HTR-8/SVneo (cell line): ENCODE measurements at regions not wholly inside any gene's neighbourhood (a gene's known extent, or its start where the extent isn't known, plus 50 kb on each side); places are given as distances from the start of the nearest gene placed in this dataset.
"Not testable (repeated sequence)": the region's sequence is repeated elsewhere in the genome, so short reads cannot be mapped to it uniquely, and the experiment has no call there.

Experiments used
- DNase-seq: peaks from one replicate; pipeline ENCODE4 v3.0.0; 2011; ENCODE audit warnings: low spot score, mixed read lengths; ENCODE audit not compliant: insufficient read length
- FAIRE-seq: peaks from 2 replicates; lab custom pipeline; 2011; peaks lifted over from hg19 to GRCh38; lab: Jason Lieb, UNC

DNA sequence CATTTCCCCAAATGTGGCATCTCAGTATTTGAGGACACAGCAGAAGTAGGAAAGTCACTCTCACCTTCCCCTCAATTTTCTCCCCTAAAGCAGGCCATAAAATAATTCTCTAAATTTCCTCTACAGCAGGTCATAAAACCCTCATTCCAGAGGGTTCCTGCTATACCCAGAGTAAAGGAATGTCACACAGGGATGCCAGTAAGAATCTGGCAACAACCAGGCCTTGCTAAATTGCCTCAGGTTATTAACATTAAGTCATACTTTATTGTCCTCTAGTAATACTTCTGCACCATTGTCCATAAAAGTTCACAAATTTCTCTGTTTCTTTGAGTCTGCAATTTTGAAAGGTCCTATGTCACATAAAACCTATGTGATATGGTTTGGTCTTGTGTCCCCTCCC lies 685.7 kb upstream of the SLIT2 start:
- DNase-seq (no peak), FAIRE-seq (no peak)

GRCh38 chr4:19562456-19562855 lies 689.2 kb upstream of the SLIT2 start:
- FAIRE-seq (no peak), DNase-seq (no peak)

DNA sequence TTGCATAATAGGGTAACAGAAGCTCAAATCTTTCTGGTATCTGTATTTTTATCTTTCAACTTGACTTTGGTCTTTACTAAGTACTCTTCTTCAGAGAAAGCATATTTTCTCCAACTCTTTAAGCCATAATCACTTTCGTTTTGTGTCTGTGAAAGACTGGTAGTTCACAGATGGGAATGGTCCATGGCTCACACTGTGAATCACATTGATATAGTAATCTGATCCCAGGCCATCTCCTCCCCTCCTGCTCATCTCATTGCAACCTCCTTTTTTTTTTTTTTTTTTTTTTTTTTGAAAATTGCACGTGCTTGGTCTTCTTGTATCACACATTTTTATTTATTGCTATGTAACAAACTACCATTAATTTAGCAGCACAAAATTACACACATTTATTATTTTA lies 694.5 kb upstream of the SLIT2 start:
- DNase-seq (no peak), FAIRE-seq (no peak)

GRCh38 chr4:19556276-19556675 lies 695.4 kb upstream of the SLIT2 start:
- not testable (repeated sequence) for FAIRE-seq

GRCh38 chr4:19547463-19547862 lies 704.2 kb upstream of the SLIT2 start:
- FAIRE-seq, result no peak

More at GRCh38 chr4:19556276-19556675, 695.4 kb upstream of the SLIT2 start:
- DNase-seq, result not testable (repeated sequence)

GRCh38 chr4:19544446-19545125 lies 707.1 kb upstream of the SLIT2 start:
- DNase-seq (no peak), FAIRE-seq (no peak)

More at GRCh38 chr4:19547463-19547862, 704.2 kb upstream of the SLIT2 start:
- no peak for DNase-seq

- no peak for DNase-seq
- no peak for FAIRE-seq
Measured at GRCh38 chr4:19540859-19541540, 710.7 kb upstream of the SLIT2 start.

DNA sequence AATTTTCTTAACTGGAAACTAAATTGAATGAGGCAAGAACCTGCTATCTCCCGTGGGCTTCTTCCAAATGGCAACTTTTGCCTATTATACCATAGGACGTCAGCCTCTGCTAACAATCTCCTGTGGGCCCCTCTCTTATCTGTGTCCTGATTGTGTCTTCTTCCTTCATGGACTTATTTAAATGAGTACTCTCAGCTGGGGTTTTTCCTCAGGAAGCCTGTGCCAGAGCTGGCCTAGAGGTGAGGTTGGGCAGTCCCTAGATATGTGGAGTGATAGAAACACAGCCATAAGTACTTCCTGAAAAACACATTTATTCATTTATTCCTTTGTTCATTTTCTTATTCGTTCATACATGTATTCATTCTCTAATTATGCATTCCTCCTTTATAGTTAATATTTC lies 712.5 kb upstream of the SLIT2 start:
- no peak for FAIRE-seq
- DNase-seq, result no peak

DNA sequence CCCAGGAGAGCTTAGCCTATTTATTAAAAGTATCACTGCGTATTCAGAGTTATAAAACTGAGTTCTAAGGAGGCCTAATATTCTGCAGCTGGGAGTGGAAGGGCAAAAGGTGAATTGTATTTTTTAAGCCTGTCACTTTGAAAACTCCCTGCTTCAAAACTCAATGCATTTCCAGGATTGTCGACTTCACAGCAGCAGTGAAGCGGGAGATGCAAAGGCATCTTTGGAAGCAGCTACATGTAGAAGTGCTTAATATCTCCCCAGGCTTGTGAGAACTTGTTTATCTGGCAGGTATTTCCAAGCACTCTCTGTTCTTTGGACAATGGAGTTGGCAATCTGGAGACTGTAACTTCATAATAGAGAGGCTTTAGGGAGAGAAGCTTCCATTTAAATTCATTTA lies 717.5 kb upstream of the SLIT2 start:
- no peak for DNase-seq
- FAIRE-seq, result no peak

DNA sequence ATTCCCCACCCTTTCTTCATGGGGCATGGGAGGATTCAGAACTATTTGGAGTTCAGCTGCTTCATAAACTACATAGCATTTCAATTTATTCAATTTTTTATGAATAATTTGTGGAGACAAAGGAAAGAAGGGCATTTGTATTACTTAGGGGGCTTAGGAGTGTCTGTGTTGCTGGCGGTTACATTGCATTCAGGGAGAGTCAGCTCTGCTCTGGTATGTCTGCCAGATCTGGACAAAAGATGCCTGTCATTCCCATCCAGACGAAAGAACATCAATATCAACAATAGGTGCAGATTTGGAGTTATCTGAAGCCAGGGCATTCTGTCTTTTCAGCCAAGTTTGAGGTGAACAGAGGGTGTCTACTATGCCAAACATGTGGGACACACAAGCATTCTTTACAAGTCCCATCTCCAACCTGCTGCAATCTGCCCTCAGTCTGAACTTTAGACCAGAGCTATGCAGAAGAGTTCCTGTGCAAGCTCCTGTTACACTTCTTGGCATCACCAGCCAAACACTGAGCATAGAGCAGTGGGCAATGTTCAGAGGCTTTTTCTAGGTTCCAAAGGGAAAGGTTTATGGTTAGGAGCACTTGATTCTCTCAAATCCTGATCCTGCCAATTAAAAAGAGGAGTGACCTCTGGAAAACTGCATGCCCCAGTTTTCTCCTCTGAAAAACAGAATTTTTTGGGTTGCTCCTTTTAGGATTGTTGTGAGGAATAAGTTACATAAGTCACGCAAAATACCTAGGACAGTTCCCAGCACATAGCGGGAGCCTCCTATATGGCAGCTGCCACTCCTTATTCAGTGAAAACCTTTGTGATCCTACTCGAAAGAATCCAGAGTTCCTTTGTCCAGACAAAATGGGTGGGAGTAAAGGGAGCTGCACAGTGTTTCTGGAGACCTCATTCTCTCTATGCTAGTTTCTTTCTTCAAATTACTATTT lies 719.5 kb upstream of the SLIT2 start:
- no peak for FAIRE-seq
- no peak for DNase-seq

GRCh38 chr4:19523964-19524363 lies 727.7 kb upstream of the SLIT2 start:
- no peak for FAIRE-seq
- DNase-seq, result no peak

DNA sequence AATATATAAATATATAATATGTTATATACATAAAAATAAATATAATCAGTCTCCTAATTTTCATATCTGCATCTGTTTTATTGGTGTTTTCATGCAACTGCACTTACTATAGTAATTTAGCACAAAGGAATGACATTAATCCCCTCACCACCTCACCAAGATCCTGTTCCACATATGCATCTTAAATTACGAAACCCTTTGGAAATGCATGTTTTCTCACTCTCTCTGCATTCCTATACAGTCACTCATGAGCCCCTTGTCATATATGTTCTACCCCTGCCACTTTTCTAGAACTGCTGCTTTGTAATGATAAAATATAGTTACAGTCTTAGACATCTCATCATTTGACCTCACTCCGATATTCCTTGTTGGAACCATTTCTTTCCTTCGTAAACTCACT lies 728.7 kb upstream of the SLIT2 start:
- FAIRE-seq (no peak), DNase-seq (no peak)

- no peak for FAIRE-seq
Measured at GRCh38 chr4:19520939-19521520, 730.7 kb upstream of the SLIT2 start.

DNA sequence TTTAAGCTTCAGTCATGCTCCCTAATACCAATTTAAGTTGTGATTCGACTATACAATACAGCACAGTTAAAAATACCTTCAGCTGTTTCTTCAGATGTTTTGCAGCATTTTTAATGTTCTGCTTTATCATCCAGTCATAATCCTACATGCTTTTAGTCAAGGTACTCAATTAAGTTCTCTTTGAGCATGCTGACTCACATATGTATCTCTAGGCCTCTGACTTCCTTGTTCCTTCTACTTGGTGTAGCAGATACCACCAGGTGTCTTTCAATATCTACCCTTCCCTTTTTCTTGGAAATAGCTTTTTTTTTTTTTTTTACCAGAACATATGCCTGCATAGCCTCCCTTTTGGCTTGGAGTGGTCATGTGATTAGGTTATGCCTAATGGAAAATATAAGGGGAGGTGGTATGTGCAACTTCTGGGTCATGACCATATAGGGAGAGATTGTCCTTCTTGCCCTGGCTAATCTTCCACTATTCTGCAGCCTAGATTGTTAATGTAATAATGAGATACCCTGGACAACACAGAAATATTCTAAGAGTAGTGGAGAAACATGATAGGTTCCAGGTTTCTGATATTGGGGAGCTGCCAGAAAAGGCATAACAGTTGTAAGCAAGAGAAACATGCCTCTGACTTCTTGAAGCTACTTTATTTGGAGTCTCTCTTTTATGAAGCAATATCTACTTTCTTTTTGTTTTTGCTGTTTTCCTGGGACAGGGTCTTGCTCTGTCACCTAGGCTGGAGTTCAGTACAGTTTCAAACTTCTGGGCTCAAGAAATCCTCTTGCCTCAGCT lies 737.2 kb upstream of the SLIT2 start:
- FAIRE-seq, result no peak
- DNase-seq, result no peak

More at GRCh38 chr4:19520939-19521520, 730.7 kb upstream of the SLIT2 start:
- DNase-seq, result no peak

DNA sequence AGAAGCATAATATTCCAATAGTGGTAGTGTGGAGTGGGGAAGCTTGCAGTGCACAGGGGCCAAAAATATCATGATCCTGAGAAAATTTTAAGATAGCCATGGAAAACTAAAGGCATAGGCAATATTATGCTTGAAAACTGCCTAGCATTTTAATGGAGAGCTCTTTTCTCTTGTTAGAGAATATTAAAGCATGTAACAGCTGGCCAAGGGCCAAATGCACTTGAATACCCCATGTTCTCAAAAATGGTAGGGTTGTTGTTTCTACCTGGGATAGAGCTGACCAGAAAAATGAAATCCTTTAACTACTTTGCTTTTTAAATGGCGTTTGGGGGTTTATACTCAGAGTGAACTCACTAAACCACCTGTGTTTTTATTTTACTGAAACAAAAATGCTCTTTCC lies 739.6 kb upstream of the SLIT2 start:
- FAIRE-seq (no peak), DNase-seq (no peak)

- FAIRE-seq (no peak), DNase-seq (no peak)
Measured at GRCh38 chr4:19510993-19511392, 740.7 kb upstream of the SLIT2 start.

DNA sequence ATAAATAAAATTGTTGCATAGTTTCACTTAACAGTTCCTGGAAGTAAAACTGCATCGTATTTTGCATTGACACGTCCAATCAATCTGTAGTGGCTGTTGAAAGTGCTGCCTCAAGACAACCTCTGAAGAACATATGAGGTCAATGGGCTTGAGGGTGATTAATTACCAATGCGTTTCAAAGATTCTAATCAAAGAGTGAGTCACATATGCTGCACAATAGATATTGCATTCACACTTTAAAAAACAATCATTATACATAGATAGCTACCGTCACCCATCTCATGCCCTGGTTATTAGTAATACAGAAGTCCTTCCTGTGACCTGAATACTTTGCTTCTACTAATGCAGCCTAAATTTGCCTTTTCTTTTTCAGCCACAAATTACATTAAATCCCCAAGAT lies 743.3 kb upstream of the SLIT2 start:
- FAIRE-seq (no peak), DNase-seq (no peak)

GRCh38 chr4:19497705-19498104 lies 754.0 kb upstream of the SLIT2 start:
- FAIRE-seq (no peak), DNase-seq (no peak)

GRCh38 chr4:19496756-19497155 lies 754.9 kb upstream of the SLIT2 start:
- FAIRE-seq, result no peak
- no peak for DNase-seq

- FAIRE-seq (no peak), DNase-seq (no peak)
Measured at GRCh38 chr4:19494961-19495360, 756.7 kb upstream of the SLIT2 start.
